ENCODE measurements at regions not wholly inside any gene's neighbourhood (a gene's known extent, or its start where the extent isn't known, plus 50 kb on each side); places are given as distances from the start of the nearest gene placed in this dataset.

DNA sequence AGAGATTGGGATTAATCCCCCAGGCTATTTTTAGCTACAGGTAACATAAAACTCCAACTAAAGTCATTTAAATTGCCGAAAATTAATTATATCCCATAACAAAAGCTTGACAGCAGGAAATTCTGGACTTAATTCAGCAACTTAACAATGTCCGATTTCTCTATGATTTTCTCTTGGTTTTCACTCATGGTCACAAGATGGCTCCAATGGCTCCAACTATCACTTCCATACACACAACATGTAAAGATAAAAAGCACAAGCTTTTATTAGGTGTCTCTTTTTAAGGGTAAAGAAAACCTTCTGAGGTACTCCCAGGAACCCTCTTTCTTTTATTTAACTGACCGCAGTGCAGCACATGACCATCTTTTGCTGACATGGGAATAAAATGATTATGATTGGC, 363.5 kb upstream of the PTBP2 start:
- ATAC-seq = no peak
- H3K9me2 ChIP-seq (replicated peaks; ENCODE audit: low read length) = no peaks in the 10 kb centered on the region
- H3K9ac ChIP-seq (ENCODE audit: low read length) = no peak overlapping the region
- BruUV-seq (replicated peaks) = no TSS peak
- H2AFZ ChIP-seq (ENCODE audit: low read length) = no peak overlapping the region
- no peak for TF ChIP-seq EZH2 (IDR thresholded peaks at IDR 0.05; ENCODE audit: low read length, unreplicated experiment)
- TF ChIP-seq, protein P1, sequence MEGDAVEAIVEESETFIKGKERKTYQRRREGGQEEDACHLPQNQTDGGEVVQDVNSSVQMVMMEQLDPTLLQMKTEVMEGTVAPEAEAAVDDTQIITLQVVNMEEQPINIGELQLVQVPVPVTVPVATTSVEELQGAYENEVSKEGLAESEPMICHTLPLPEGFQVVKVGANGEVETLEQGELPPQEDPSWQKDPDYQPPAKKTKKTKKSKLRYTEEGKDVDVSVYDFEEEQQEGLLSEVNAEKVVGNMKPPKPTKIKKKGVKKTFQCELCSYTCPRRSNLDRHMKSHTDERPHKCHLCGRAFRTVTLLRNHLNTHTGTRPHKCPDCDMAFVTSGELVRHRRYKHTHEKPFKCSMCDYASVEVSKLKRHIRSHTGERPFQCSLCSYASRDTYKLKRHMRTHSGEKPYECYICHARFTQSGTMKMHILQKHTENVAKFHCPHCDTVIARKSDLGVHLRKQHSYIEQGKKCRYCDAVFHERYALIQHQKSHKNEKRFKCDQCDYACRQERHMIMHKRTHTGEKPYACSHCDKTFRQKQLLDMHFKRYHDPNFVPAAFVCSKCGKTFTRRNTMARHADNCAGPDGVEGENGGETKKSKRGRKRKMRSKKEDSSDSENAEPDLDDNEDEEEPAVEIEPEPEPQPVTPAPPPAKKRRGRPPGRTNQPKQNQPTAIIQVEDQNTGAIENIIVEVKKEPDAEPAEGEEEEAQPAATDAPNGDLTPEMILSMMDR (conservative IDR thresholded peaks at IDR 0.05; ENCODE audit: low read depth, low read length) = no peak
- TF ChIP-seq EZH2phosphoT487 (IDR thresholded peaks at IDR 0.05; ENCODE audit: borderline replicate concordance, low read length) = no peak
- no peak overlapping the region for H3K4me3 ChIP-seq (ENCODE audit: low read length)
- ChIA-PET POLR2A (ENCODE audit: unreplicated experiment) (no interaction called here), CTCF (no interaction called here)
- no peaks in the 10 kb centered on the region for H3K27me3 ChIP-seq (ENCODE audit: low read length)
- H3K27ac ChIP-seq (ENCODE audit: low read length) = no peak overlapping the region
- H3K4me2 ChIP-seq (ENCODE audit: low read length) = no peak overlapping the region
- peaks cover 5% of the 10 kb centered on the region for H3F3A ChIP-seq (ENCODE audit: low read length, unreplicated experiment)
- no peaks in the 10 kb centered on the region for H3K36me3 ChIP-seq (ENCODE audit: low read depth, low read length)
- H4K20me1 ChIP-seq (ENCODE audit: low read length) = no peaks in the 10 kb centered on the region
- peaks cover 45% of the 10 kb centered on the region for H3K4me1 ChIP-seq (ENCODE audit: insufficient read depth, low read length)
- no peaks in the 10 kb centered on the region for H3K79me2 ChIP-seq (ENCODE audit: low read length)
- H3K9me3 ChIP-seq (ENCODE audit: low read length) = no peaks in the 10 kb centered on the region
- no peak for DNase-seq
- intact Hi-C loops (cut with micrococcal nuclease) = no loop called here

DNA sequence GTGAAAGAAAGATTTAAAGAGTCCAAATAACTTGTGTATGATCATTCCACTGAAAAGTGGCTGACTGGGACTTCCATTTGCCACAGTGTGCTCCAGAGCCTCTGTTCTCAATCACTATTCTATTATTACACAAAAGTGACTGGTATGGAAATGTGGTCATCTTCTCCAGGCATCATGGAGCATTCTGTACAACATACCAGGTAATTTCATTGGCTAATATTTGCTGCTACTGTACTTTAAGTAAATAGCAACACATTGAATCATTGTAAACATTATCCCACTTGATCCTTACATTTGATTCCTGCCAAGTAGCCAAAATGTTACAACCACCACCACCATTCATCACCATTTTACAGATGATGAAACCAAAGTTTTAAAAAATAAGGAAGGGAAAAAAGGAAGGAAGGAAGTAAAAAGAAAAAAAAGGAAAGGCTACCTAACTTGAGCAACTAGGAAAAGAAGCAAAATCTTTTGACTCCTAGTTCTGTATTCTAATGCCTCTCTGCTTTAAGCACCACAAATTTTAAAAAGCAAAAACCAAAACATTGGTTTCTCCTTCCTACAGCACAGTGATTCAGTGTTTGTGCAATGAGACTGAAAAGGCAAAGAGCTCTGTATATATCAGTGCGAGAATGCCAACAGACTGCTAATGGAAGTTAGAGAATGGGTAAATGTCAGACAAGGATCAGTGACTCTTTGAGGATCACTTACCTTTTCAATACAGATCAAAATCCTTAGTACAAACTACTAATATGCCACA, 361.4 kb upstream of the PTBP2 start:
- Histone ChIP-seq H3K27ac (ENCODE audit: low read length) (peak overlapping the region; percentile 68), H3K79me2 (ENCODE audit: low read length) (no peaks in the 10 kb centered on the region), H3K4me1 (ENCODE audit: insufficient read depth, low read length) (peaks cover 64% of the 10 kb centered on the region), H3K27me3 (ENCODE audit: low read length) (no peaks in the 10 kb centered on the region), H4K20me1 (ENCODE audit: low read length) (no peaks in the 10 kb centered on the region), H2AFZ (ENCODE audit: low read length) (no peak overlapping the region), H3K4me2 (ENCODE audit: low read length) (peak overlapping the region; percentile 45), H3K9me2 (replicated peaks; ENCODE audit: low read length) (no peaks in the 10 kb centered on the region), H3K4me3 (ENCODE audit: low read length) (no peak overlapping the region), H3F3A (ENCODE audit: low read length, unreplicated experiment) (peaks cover 5% of the 10 kb centered on the region), H3K9me3 (ENCODE audit: low read length) (no peaks in the 10 kb centered on the region), H3K9ac (ENCODE audit: low read length) (no peak overlapping the region), H3K36me3 (ENCODE audit: low read depth, low read length) (no peaks in the 10 kb centered on the region)
- peak; percentile 84 for DNase-seq
- intact Hi-C loops (cut with micrococcal nuclease) = no loop called here
- no peak for TF ChIP-seq EZH2phosphoT487 (IDR thresholded peaks at IDR 0.05; ENCODE audit: borderline replicate concordance, low read length)
- TF ChIP-seq, protein P1 (conservative IDR thresholded peaks at IDR 0.05; ENCODE audit: low read depth, low read length) = no peak
- no TSS peak for BruUV-seq (replicated peaks)
- ChIA-PET POLR2A (ENCODE audit: unreplicated experiment) (no interaction called here), CTCF (no interaction called here)
- peak; percentile 53 for ATAC-seq

DNA sequence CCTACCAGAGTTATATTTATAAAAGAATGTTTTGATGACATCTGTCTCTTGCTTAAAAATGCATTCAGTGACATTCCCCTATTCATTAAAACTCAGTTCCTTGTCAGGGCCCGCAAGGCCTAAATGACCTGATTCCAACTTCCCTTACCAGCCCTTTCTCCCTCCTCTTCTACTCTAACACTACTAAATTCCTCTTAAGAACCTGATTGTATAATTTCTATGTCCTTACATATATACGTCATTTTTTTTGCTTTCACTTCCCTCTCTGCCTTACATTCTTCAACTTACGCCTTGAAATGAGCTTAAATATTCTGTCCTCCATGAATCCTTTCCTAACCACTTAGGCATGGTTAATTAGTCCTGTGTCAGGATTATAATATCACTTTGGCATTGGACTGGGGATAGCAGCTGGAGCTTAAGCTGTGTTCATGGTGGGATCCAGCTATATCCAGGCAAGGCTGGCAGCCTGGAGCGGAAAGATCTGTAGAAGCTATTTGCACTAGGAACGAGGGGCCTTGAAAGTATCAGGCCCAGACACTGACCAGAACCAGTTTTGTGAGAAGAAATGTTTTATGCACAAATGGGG, 360.2 kb upstream of the PTBP2 start:
- Histone ChIP-seq H3K9ac (ENCODE audit: low read length) (no peak overlapping the region), H3K27me3 (ENCODE audit: low read length) (no peaks in the 10 kb centered on the region), H3K4me1 (ENCODE audit: insufficient read depth, low read length) (peaks cover 64% of the 10 kb centered on the region), H3F3A (ENCODE audit: low read length, unreplicated experiment) (peaks cover 5% of the 10 kb centered on the region), H3K4me2 (ENCODE audit: low read length) (no peak overlapping the region), H3K36me3 (ENCODE audit: low read depth, low read length) (no peaks in the 10 kb centered on the region), H3K9me2 (replicated peaks; ENCODE audit: low read length) (no peaks in the 10 kb centered on the region), H4K20me1 (ENCODE audit: low read length) (no peaks in the 10 kb centered on the region), H3K4me3 (ENCODE audit: low read length) (no peak overlapping the region), H3K27ac (ENCODE audit: low read length) (no peak overlapping the region), H2AFZ (ENCODE audit: low read length) (no peak overlapping the region), H3K9me3 (ENCODE audit: low read length) (no peaks in the 10 kb centered on the region), H3K79me2 (ENCODE audit: low read length) (no peaks in the 10 kb centered on the region)
- no TSS peak for BruUV-seq (replicated peaks)
- intact Hi-C loops (cut with micrococcal nuclease) = no loop called here
- CTCF ChIA-PET = no interaction called here
- no peak for ATAC-seq
- no peak for DNase-seq
- TF ChIP-seq EZH2phosphoT487 (IDR thresholded peaks at IDR 0.05; ENCODE audit: borderline replicate concordance, low read length) (no peak), EZH2 (IDR thresholded peaks at IDR 0.05; ENCODE audit: low read length, unreplicated experiment) (no peak)
- TF ChIP-seq, protein P1 (conservative IDR thresholded peaks at IDR 0.05; ENCODE audit: low read depth, low read length) = no peak
- POLR2A ChIA-PET (ENCODE audit: unreplicated experiment) = no interaction called here
